HEK293 (cell line): ENCODE measurements at regions not wholly inside any gene's neighbourhood (a gene's known extent, or its start where the extent isn't known, plus 50 kb on each side); places are given as distances from the start of the nearest gene placed in this dataset.

Experiments used
- CTCF ChIA-PET: fragments of 350-600 bp; formaldehyde crosslinking; extraction: SDS; loops from one replicate; lab custom pipeline; 2021; ENCODE audit warnings: antibody characterized with exemption; lab: Yijun Ruan, JAX
- POLR2A ChIA-PET: fragments of 300-600 bp; formaldehyde crosslinking; extraction: SDS; loops from one replicate; lab custom pipeline; 2020; ENCODE audit warnings: antibody characterized with exemption, inconsistent platforms; lab: Yijun Ruan, JAX
- H3K27ac ChIP-seq: fragments of 200-500 bp; sonication (Bioruptor generic); 2 replicates; pipeline ENCODE4 v1.5.1; 2014; ENCODE audit warnings: low read depth, low read length, control low read depth, inconsistent platforms; ENCODE audit errors: extremely low read depth
- H3K36me3 ChIP-seq, 2 experiments: fragments of 200-500 bp in 1 of 2; sonication (Bioruptor generic) in 1 of 2; 1 replicate in 1 of 2; 2 replicates in 1 of 2; pipeline ENCODE4 v1.5.1; 2014 to 2017; ENCODE audit warnings: inconsistent platforms in 2 of 2, low read length in 2 of 2; ENCODE audit not compliant: control insufficient read depth in 2 of 2, insufficient read depth in 1 of 2
- H3K4me1 ChIP-seq: fragments of 200-500 bp; sonication (Bioruptor generic); 2 replicates; pipeline ENCODE4 v1.5.1; 2014; ENCODE audit warnings: mild to moderate bottlenecking, low read length, inconsistent platforms; ENCODE audit not compliant: control insufficient read depth, insufficient read depth
- H3K4me3 ChIP-seq: 2 replicates; pipeline ENCODE4 v1.5.1; 2011; ENCODE audit warnings: low read depth, mild to moderate bottlenecking, control low read depth, low read length, moderate library complexity
- H3K9me3 ChIP-seq: fragments of 200-500 bp; sonication (Bioruptor generic); 2 replicates; pipeline ENCODE4 v1.5.1; 2014; ENCODE audit warnings: low read depth, low read length, inconsistent platforms; ENCODE audit not compliant: control insufficient read depth, insufficient read depth
- GLIS2 ChIP-seq: fragments of 450-650 bp; formaldehyde crosslinking; IDR thresholded peaks from 2 replicates; pipeline ENCODE4 v1.5.1; 2016; ENCODE audit warnings: missing biosample characterization, missing genetic modification characterization
- KLF1 ChIP-seq: fragments of 450-650 bp; formaldehyde crosslinking; IDR thresholded peaks from 2 replicates; pipeline ENCODE4 v1.5.1; 2016; ENCODE audit warnings: missing biosample characterization, missing genetic modification characterization
- KLF16 ChIP-seq: fragments of 450-650 bp; formaldehyde crosslinking; IDR thresholded peaks from 2 replicates; pipeline ENCODE4 v1.5.1; 2017; ENCODE audit warnings: missing biosample characterization, missing genetic modification characterization
- MEIS1 ChIP-seq: sonication (generic); formaldehyde crosslinking; IDR thresholded peaks from 2 replicates; pipeline ENCODE4 v1.8.1; 2022; ENCODE audit warnings: missing genetic modification reagents, mild to moderate bottlenecking, borderline replicate concordance
- OSR2 ChIP-seq: fragments of 450-650 bp; formaldehyde crosslinking; IDR thresholded peaks from 2 replicates; pipeline ENCODE4 v1.5.1; 2016; ENCODE audit warnings: missing biosample characterization, missing genetic modification characterization
- ZBTB20 ChIP-seq: fragments of 450-650 bp; formaldehyde crosslinking; IDR thresholded peaks from 2 replicates; pipeline ENCODE4 v1.5.1; 2016; ENCODE audit warnings: missing biosample characterization, missing genetic modification characterization
- ZNF138 ChIP-seq: fragments of 450-650 bp; formaldehyde crosslinking; IDR thresholded peaks from 2 replicates; pipeline ENCODE4 v1.5.1; 2016; ENCODE audit warnings: missing biosample characterization, missing genetic modification characterization, borderline replicate concordance
- ZNF140 ChIP-seq: fragments of 450-650 bp; formaldehyde crosslinking; IDR thresholded peaks from 2 replicates; pipeline ENCODE4 v1.5.1; 2016; ENCODE audit warnings: missing biosample characterization, missing genetic modification characterization
- ZNF16 ChIP-seq: fragments of 450-650 bp; formaldehyde crosslinking; IDR thresholded peaks from 2 replicates; pipeline ENCODE4 v1.5.1; 2016; ENCODE audit warnings: low read depth, missing biosample characterization, missing genetic modification characterization
- ZNF19 ChIP-seq: fragments of 450-650 bp; formaldehyde crosslinking; IDR thresholded peaks from 2 replicates; pipeline ENCODE4; 2016; ENCODE audit warnings: missing biosample characterization, missing genetic modification characterization, low read depth
- ZNF202 ChIP-seq: fragments of 450-650 bp; formaldehyde crosslinking; IDR thresholded peaks from 2 replicates; pipeline ENCODE4 v1.5.1; 2016; ENCODE audit warnings: missing biosample characterization, missing genetic modification characterization, borderline replicate concordance
- ZNF510 ChIP-seq: fragments of 450-650 bp; formaldehyde crosslinking; IDR thresholded peaks from 2 replicates; pipeline ENCODE4 v1.5.1; 2018; ENCODE audit warnings: mild to moderate bottlenecking, missing genetic modification characterization, missing biosample characterization; ENCODE audit not compliant: insufficient replicate concordance
- ZNF555 ChIP-seq: fragments of 450-650 bp; formaldehyde crosslinking; conservative IDR thresholded peaks from 2 replicates; pipeline ENCODE4 v1.5.1; 2017; ENCODE audit warnings: missing biosample characterization, mild to moderate bottlenecking, missing genetic modification characterization, inconsistent platforms
- ZNF664 ChIP-seq: fragments of 450-650 bp; formaldehyde crosslinking; IDR thresholded peaks from 2 replicates; pipeline ENCODE4 v1.5.1; 2016; ENCODE audit warnings: missing biosample characterization, missing genetic modification characterization
- ZNF76 ChIP-seq: fragments of 450-650 bp; formaldehyde crosslinking; IDR thresholded peaks from 2 replicates; pipeline ENCODE4; 2016; ENCODE audit warnings: low read depth, missing biosample characterization, missing genetic modification characterization, borderline replicate concordance
- TF ChIP-seq, protein P1 (sequence below): fragments of 450-650 bp; formaldehyde crosslinking; IDR thresholded peaks from 2 replicates; pipeline ENCODE4 v1.5.1; 2016; ENCODE audit warnings: missing biosample characterization, missing genetic modification characterization
- TF ChIP-seq, protein P2 (sequence below): sonication (generic); formaldehyde crosslinking; IDR thresholded peaks from 2 replicates; pipeline ENCODE4 v1.8.1; 2022; ENCODE audit warnings: mild to moderate bottlenecking, moderate library complexity, missing genetic modification reagents
- TF ChIP-seq, protein P3 (sequence below): fragments of 450-650 bp; formaldehyde crosslinking; IDR thresholded peaks from 2 replicates; pipeline ENCODE4 v1.5.1; 2016; ENCODE audit warnings: missing biosample characterization, missing genetic modification characterization, borderline replicate concordance
- TF ChIP-seq, protein P4 (sequence below): fragments of 450-650 bp; formaldehyde crosslinking; IDR thresholded peaks from 2 replicates; pipeline ENCODE4 v1.5.1; 2016; ENCODE audit warnings: missing biosample characterization, missing genetic modification characterization

DNA sequence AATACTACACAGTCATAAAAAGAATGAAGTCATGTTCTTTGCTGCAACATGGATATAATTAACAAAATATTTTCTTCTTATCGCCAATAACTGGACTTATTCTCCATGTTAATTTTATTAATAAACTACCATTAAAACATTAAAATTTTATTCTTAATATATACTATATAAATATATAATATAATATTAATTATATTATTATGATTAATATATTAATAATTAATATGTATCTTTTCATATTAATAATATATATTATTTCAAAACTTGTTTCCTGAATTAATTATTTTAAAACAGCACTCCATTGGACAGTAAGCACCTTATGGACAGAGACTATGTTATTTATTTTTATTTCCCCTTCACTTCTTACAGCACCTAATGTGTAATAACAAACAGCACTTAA is 182.8 kb downstream of the ARL4A start:
- Histone ChIP-seq H3K27ac (no peak overlapping the region), H3K4me3 (no peak overlapping the region), H3K4me1 (no peaks in the 10 kb centered on the region), H3K9me3 (no peaks in the 10 kb centered on the region), H3K36me3 (no peaks in the 10 kb centered on the region)
- TF ChIP-seq OSR2 (tag by site-specific recombination) (no peak), ZNF555 (tag by site-specific recombination) (no peak), ZNF664 (tag by site-specific recombination) (no peak), MEIS1 (CRISPR knock-in tag) (no peak), ZNF19 (no peak), ZNF16 (tag by site-specific recombination) (no peak), ZNF140 (tag by site-specific recombination) (no peak), ZNF76 (tag by site-specific recombination) (no peak), ZNF202 (tag by site-specific recombination) (no peak), ZNF138 (tag by site-specific recombination) (no peak), GLIS2 (no peak), ZNF510 (no peak), KLF16 (tag by site-specific recombination) (no peak), ZBTB20 (no peak), KLF1 (tag by site-specific recombination) (no peak)
- TF ChIP-seq, protein P1, sequence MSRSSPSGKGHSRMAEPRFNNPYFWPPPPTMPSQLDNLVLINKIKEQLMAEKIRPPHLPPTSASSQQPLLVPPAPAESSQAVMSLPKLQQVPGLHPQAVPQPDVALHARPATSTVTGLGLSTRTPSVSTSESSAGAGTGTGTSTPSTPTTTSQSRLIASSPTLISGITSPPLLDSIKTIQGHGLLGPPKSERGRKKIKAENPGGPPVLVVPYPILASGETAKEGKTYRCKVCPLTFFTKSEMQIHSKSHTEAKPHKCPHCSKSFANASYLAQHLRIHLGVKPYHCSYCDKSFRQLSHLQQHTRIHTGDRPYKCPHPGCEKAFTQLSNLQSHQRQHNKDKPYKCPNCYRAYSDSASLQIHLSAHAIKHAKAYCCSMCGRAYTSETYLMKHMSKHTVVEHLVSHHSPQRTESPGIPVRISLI (tag by site-specific recombination), result no peak
- TF ChIP-seq, protein P2, sequence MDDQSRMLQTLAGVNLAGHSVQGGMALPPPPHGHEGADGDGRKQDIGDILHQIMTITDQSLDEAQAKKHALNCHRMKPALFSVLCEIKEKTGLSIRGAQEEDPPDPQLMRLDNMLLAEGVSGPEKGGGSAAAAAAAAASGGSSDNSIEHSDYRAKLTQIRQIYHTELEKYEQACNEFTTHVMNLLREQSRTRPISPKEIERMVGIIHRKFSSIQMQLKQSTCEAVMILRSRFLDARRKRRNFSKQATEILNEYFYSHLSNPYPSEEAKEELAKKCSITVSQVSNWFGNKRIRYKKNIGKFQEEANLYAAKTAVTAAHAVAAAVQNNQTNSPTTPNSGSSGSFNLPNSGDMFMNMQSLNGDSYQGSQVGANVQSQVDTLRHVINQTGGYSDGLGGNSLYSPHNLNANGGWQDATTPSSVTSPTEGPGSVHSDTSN (CRISPR knock-in tag), result no peak
- TF ChIP-seq, protein P3, sequence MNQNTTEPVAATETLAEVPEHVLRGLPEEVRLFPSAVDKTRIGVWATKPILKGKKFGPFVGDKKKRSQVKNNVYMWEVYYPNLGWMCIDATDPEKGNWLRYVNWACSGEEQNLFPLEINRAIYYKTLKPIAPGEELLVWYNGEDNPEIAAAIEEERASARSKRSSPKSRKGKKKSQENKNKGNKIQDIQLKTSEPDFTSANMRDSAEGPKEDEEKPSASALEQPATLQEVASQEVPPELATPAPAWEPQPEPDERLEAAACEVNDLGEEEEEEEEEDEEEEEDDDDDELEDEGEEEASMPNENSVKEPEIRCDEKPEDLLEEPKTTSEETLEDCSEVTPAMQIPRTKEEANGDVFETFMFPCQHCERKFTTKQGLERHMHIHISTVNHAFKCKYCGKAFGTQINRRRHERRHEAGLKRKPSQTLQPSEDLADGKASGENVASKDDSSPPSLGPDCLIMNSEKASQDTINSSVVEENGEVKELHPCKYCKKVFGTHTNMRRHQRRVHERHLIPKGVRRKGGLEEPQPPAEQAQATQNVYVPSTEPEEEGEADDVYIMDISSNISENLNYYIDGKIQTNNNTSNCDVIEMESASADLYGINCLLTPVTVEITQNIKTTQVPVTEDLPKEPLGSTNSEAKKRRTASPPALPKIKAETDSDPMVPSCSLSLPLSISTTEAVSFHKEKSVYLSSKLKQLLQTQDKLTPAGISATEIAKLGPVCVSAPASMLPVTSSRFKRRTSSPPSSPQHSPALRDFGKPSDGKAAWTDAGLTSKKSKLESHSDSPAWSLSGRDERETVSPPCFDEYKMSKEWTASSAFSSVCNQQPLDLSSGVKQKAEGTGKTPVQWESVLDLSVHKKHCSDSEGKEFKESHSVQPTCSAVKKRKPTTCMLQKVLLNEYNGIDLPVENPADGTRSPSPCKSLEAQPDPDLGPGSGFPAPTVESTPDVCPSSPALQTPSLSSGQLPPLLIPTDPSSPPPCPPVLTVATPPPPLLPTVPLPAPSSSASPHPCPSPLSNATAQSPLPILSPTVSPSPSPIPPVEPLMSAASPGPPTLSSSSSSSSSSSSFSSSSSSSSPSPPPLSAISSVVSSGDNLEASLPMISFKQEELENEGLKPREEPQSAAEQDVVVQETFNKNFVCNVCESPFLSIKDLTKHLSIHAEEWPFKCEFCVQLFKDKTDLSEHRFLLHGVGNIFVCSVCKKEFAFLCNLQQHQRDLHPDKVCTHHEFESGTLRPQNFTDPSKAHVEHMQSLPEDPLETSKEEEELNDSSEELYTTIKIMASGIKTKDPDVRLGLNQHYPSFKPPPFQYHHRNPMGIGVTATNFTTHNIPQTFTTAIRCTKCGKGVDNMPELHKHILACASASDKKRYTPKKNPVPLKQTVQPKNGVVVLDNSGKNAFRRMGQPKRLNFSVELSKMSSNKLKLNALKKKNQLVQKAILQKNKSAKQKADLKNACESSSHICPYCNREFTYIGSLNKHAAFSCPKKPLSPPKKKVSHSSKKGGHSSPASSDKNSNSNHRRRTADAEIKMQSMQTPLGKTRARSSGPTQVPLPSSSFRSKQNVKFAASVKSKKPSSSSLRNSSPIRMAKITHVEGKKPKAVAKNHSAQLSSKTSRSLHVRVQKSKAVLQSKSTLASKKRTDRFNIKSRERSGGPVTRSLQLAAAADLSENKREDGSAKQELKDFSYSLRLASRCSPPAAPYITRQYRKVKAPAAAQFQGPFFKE (tag by site-specific recombination), result no peak
- TF ChIP-seq, protein P4, sequence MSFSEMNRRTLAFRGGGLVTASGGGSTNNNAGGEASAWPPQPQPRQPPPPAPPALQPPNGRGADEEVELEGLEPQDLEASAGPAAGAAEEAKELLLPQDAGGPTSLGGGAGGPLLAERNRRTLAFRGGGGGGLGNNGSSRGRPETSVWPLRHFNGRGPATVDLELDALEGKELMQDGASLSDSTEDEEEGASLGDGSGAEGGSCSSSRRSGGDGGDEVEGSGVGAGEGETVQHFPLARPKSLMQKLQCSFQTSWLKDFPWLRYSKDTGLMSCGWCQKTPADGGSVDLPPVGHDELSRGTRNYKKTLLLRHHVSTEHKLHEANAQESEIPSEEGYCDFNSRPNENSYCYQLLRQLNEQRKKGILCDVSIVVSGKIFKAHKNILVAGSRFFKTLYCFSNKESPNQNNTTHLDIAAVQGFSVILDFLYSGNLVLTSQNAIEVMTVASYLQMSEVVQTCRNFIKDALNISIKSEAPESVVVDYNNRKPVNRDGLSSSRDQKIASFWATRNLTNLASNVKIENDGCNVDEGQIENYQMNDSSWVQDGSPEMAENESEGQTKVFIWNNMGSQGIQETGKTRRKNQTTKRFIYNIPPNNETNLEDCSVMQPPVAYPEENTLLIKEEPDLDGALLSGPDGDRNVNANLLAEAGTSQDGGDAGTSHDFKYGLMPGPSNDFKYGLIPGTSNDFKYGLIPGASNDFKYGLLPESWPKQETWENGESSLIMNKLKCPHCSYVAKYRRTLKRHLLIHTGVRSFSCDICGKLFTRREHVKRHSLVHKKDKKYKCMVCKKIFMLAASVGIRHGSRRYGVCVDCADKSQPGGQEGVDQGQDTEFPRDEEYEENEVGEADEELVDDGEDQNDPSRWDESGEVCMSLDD, result no peak
- POLR2A ChIA-PET, result no interaction called here
- CTCF ChIA-PET, result interaction anchor here (0.7 kb wide), 1 partner anchor 135 kb away, joined by 6 read pairs; no protein-coding TSS in a partner anchor
